ENCODE measurements at regions not wholly inside any gene's neighbourhood (a gene's known extent, or its start where the extent isn't known, plus 50 kb on each side); places are given as distances from the start of the nearest gene placed in this dataset.

- Histone ChIP-seq H3K27ac (ENCODE audit: low read length) (no peak overlapping the region), H3K4me1 (ENCODE audit: insufficient read depth, low read length) (no peaks in the 10 kb centered on the region), H3K79me2 (ENCODE audit: insufficient read depth, low read length) (no peaks in the 10 kb centered on the region), H2AFZ (ENCODE audit: low read depth, low read length) (no peak overlapping the region), H3K36me3 (ENCODE audit: insufficient read depth, low read length) (no peaks in the 10 kb centered on the region), H3K27me3 (ENCODE audit: insufficient read depth, low read length, poor library complexity) (no peaks in the 10 kb centered on the region), H4K20me1 (ENCODE audit: insufficient read depth, low read length) (no peaks in the 10 kb centered on the region), H3K4me2 (ENCODE audit: insufficient read depth, low read length) (no peak overlapping the region), H3K4me3 (ENCODE audit: low read depth in 1 of 2, low read length in 2 of 2) (no peak overlapping the region), H3K9ac (ENCODE audit: low read depth, low read length) (no peak overlapping the region), H3K9me3 (ENCODE audit: insufficient read depth, low read length, severe bottlenecking) (no peaks in the 10 kb centered on the region)
- ATAC-seq (ENCODE audit: insufficient read depth, low read depth) (no peak), DNase-seq (no peak)
- no peak for TF ChIP-seq EZH2 (IDR thresholded peaks at IDR 0.05; ENCODE audit: borderline replicate concordance, low read depth, low read length, severe bottlenecking)
- TF ChIP-seq, protein P1, sequence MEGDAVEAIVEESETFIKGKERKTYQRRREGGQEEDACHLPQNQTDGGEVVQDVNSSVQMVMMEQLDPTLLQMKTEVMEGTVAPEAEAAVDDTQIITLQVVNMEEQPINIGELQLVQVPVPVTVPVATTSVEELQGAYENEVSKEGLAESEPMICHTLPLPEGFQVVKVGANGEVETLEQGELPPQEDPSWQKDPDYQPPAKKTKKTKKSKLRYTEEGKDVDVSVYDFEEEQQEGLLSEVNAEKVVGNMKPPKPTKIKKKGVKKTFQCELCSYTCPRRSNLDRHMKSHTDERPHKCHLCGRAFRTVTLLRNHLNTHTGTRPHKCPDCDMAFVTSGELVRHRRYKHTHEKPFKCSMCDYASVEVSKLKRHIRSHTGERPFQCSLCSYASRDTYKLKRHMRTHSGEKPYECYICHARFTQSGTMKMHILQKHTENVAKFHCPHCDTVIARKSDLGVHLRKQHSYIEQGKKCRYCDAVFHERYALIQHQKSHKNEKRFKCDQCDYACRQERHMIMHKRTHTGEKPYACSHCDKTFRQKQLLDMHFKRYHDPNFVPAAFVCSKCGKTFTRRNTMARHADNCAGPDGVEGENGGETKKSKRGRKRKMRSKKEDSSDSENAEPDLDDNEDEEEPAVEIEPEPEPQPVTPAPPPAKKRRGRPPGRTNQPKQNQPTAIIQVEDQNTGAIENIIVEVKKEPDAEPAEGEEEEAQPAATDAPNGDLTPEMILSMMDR (IDR thresholded peaks at IDR 0.05; ENCODE audit: borderline replicate concordance, extremely low read depth, low read length, poor library complexity, severe bottlenecking), result no peak
Measured at GRCh38 chr6:44649365-44650025, 262.0 kb downstream of the CDC5L start.

- Histone ChIP-seq H3K9me3 (ENCODE audit: insufficient read depth, low read length, severe bottlenecking) (no peaks in the 10 kb centered on the region), H2AFZ (ENCODE audit: low read depth, low read length) (no peak overlapping the region), H3K27ac (ENCODE audit: low read length) (no peak overlapping the region), H3K79me2 (ENCODE audit: insufficient read depth, low read length) (no peaks in the 10 kb centered on the region), H3K9ac (ENCODE audit: low read depth, low read length) (no peak overlapping the region), H3K36me3 (ENCODE audit: insufficient read depth, low read length) (no peaks in the 10 kb centered on the region), H3K4me1 (ENCODE audit: insufficient read depth, low read length) (peaks cover 7% of the 10 kb centered on the region), H3K4me2 (ENCODE audit: insufficient read depth, low read length) (no peak overlapping the region), H3K4me3 (ENCODE audit: low read depth in 1 of 2, low read length in 2 of 2) (no peak overlapping the region), H3K27me3 (ENCODE audit: insufficient read depth, low read length, poor library complexity) (no peaks in the 10 kb centered on the region), H4K20me1 (ENCODE audit: insufficient read depth, low read length) (no peaks in the 10 kb centered on the region)
- TF ChIP-seq, protein P1 (IDR thresholded peaks at IDR 0.05; ENCODE audit: borderline replicate concordance, extremely low read depth, low read length, poor library complexity, severe bottlenecking), result no peak
- no peak for TF ChIP-seq EZH2 (IDR thresholded peaks at IDR 0.05; ENCODE audit: borderline replicate concordance, low read depth, low read length, severe bottlenecking)
- DNase-seq (no peak), ATAC-seq (ENCODE audit: insufficient read depth, low read depth) (no peak)
Measured at GRCh38 chr6:44650495-44650894, 263.0 kb downstream of the CDC5L start.

DNA sequence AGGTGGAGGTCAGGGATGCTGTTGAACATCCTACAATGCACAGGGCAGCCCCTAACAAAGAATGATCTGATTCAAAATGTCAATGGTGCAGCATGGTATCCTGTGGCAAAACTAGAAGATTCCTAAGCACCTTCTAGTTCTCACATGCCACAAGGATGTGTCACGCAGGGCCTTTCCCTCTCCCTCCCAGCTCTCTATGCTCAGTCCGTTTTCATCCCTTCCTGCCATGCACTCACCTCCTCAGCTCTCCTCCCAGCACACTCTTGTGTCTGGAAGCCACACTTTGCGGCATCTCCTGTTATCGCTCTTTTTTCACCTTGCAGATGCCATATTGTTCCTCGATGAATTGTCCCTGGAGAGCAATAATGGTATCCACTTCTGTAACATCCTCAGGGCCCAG, 263.4 kb downstream of the CDC5L start:
- no peaks in the 10 kb centered on the region for H4K20me1 ChIP-seq (ENCODE audit: insufficient read depth, low read length)
- ATAC-seq (ENCODE audit: insufficient read depth, low read depth) (no peak), DNase-seq (no peak)
- TF ChIP-seq, protein P1 (IDR thresholded peaks at IDR 0.05; ENCODE audit: borderline replicate concordance, extremely low read depth, low read length, poor library complexity, severe bottlenecking), result no peak
- no peak for TF ChIP-seq EZH2 (IDR thresholded peaks at IDR 0.05; ENCODE audit: borderline replicate concordance, low read depth, low read length, severe bottlenecking)
- peaks cover 11% of the 10 kb centered on the region for H3K4me1 ChIP-seq (ENCODE audit: insufficient read depth, low read length)
- H3K79me2 ChIP-seq (ENCODE audit: insufficient read depth, low read length), result no peaks in the 10 kb centered on the region
- H2AFZ ChIP-seq (ENCODE audit: low read depth, low read length), result no peak overlapping the region
- H3K36me3 ChIP-seq (ENCODE audit: insufficient read depth, low read length), result no peaks in the 10 kb centered on the region
- H3K4me3 ChIP-seq (ENCODE audit: low read depth in 1 of 2, low read length in 2 of 2), result no peak overlapping the region
- no peaks in the 10 kb centered on the region for H3K27me3 ChIP-seq (ENCODE audit: insufficient read depth, low read length, poor library complexity)
- no peak overlapping the region for H3K9ac ChIP-seq (ENCODE audit: low read depth, low read length)
- no peak overlapping the region for H3K27ac ChIP-seq (ENCODE audit: low read length)
- no peak overlapping the region for H3K4me2 ChIP-seq (ENCODE audit: insufficient read depth, low read length)
- no peaks in the 10 kb centered on the region for H3K9me3 ChIP-seq (ENCODE audit: insufficient read depth, low read length, severe bottlenecking)
